T-helper 2 cell treated with Interferon-gamma antibody and Interleukin-4, amounts not matched to agents 5 μg/mL and 100 μg/mL, for 36 hours (primary cell): ENCODE measurements at regions not wholly inside any gene's neighbourhood (a gene's known extent, or its start where the extent isn't known, plus 50 kb on each side); places are given as distances from the start of the nearest gene placed in this dataset.
"Not testable (repeated sequence)": the region's sequence is repeated elsewhere in the genome, so short reads cannot be mapped to it uniquely, and the experiment has no call there.

ENCODE experiments used
- DNase-seq: peaks from one replicate; pipeline ENCODE4 v3.0.0; 2021; ENCODE audit warnings: low spot score
- H3K27ac Mint-ChIP-seq: one replicate; pipeline ENCODE4 v1.8.0; 2021; ENCODE audit warnings: mild to moderate bottlenecking, mixed read lengths
- H3K27me3 Mint-ChIP-seq: one replicate; pipeline ENCODE4 v1.8.0; 2021; ENCODE audit warnings: low read depth, mixed read lengths
- H3K36me3 Mint-ChIP-seq: one replicate; pipeline ENCODE4 v1.8.0; 2021; ENCODE audit warnings: low read depth, mixed read lengths
- H3K4me1 Mint-ChIP-seq: one replicate; pipeline ENCODE4 v1.8.0; 2021; ENCODE audit warnings: low read depth, mixed read lengths
- H3K4me3 Mint-ChIP-seq: one replicate; pipeline ENCODE4 v1.8.0; 2022; ENCODE audit warnings: mild to moderate bottlenecking, moderate library complexity, mixed read lengths
- H3K9me3 Mint-ChIP-seq: one replicate; pipeline ENCODE4 v1.8.0; 2021; ENCODE audit warnings: mixed read lengths

DNA sequence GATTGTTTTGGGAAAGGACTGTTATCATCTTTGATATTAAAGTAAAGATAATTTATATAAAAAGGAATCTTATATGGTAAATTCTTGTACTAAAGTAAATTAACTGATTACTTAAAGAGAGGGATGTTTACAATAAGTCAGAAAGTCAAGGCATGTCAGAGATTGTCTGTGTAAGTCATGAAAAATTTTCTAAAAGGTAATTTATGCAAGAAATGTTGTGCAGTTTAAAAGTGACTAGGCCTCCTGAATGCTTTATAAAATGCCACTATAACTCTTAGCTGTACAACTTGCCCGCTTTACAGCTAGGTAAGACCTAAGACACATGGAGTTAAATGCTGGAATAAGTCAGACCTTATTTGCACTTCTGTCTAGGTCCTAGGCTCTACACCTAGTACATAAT, 692.9 kb downstream of the GBE1 start:
- peaks cover 30% of the 10 kb centered on the region for H3K9me3 Mint-ChIP-seq
- H3K4me1 Mint-ChIP-seq, result no peaks in the 10 kb centered on the region
- no peaks in the 10 kb centered on the region for H3K36me3 Mint-ChIP-seq
- no peak overlapping the region for H3K4me3 Mint-ChIP-seq
- no peaks in the 10 kb centered on the region for H3K27me3 Mint-ChIP-seq
- no peak for DNase-seq
- no peak overlapping the region for H3K27ac Mint-ChIP-seq

DNA sequence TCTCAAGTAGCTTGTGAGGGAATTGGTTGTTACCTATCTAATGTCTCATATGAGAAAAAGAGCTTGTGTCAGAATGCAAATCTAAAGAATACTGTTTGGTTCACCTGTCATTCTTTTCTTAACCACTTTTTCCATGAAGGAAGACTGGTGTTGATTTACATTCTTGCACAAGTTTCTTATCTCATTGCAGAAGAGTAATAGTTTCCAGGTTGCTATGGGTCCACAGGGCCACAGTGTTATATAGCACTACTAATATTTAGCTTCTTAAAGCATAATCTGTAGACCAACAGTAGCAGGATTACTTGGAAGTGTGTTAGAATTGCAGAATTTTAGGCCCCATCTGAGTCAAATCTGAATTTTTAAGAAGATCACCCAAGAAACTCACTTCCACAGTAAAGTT, 697.5 kb downstream of the GBE1 start:
- H3K27ac Mint-ChIP-seq, result no peak overlapping the region
- no peaks in the 10 kb centered on the region for H3K4me1 Mint-ChIP-seq
- H3K4me3 Mint-ChIP-seq, result no peak overlapping the region
- no peaks in the 10 kb centered on the region for H3K27me3 Mint-ChIP-seq
- no peak for DNase-seq
- H3K9me3 Mint-ChIP-seq, result peaks cover 25% of the 10 kb centered on the region
- H3K36me3 Mint-ChIP-seq, result no peaks in the 10 kb centered on the region

DNA sequence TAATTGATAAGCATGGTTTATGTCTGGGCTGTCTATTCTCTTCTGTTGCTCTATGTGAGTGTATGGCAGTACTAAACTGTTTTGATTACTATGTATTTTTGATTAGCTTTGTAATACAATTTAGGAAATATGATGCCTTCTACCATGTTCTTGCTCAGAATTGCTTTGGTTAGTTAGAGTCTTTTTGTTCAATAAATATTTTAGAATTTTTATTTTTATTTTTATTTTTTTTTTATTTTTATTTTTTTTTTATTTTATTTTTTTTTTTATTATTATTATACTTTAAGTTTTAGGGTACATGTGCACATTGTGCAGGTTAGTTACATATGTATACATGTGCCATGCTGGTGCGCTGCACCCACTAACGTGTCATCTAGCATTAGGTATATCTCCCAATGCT, 710.3 kb downstream of the GBE1 start:
- H3K9me3 Mint-ChIP-seq, result peaks cover 13% of the 10 kb centered on the region
- H3K27me3 Mint-ChIP-seq, H3K4me1 Mint-ChIP-seq, H3K4me3 Mint-ChIP-seq, H3K36me3 Mint-ChIP-seq, DNase-seq, H3K27ac Mint-ChIP-seq: not testable (repeated sequence)

DNA sequence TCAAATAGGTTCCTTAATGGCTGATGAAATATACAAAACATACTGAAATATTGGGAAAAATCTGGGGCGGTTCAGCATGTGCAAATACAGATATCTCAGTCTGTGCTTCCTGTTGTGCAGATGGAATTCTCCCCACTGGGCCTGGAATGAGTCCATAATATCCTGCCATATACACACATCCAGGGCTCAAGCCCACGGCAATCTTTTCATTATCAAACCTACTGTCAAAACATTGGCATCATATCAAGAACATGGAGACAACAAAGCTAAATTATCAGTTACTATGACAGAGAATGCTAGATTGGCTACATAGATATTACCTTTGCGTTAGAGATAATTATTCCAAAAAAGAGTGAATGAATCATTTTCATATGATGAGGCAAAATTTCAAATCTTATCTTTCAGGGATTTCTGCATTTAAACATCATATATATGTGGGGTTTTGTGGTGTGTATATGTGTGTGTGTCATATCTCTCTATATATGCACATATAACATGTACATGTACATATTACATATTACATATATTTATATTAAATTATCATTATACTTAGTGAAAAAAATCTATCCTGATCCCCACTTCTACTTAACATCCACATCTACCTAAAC, 713.3 kb downstream of the GBE1 start:
- no peak for DNase-seq
- Mint-ChIP-seq H3K9me3 (peaks cover 21% of the 10 kb centered on the region), H3K4me3 (no peak overlapping the region), H3K4me1 (no peaks in the 10 kb centered on the region), H3K36me3 (no peaks in the 10 kb centered on the region), H3K27me3 (no peaks in the 10 kb centered on the region), H3K27ac (no peak overlapping the region)

DNA sequence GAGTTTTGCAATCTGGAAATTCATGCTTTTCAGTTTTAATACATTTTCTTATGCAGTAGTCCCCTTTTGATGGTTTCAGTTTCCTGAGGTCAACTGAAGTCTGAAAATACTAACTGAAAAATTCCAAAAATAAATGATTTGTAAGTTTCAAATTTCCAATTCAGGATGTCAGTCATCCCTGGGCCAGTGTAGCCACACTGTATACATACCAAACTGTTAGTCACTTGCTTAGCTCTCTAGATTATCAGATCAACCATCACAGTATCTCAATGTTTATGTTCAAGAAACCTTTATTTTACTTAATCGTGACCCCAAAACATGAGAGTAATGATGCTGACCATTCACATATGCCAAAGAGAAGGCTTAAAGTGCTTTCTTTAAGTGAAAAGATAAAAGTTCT, 715.5 kb downstream of the GBE1 start:
- Mint-ChIP-seq H3K36me3 (no peaks in the 10 kb centered on the region), H3K4me1 (no peaks in the 10 kb centered on the region), H3K4me3 (no peak overlapping the region), H3K27ac (no peak overlapping the region), H3K27me3 (no peaks in the 10 kb centered on the region), H3K9me3 (peaks cover 23% of the 10 kb centered on the region)
- no peak for DNase-seq

DNA sequence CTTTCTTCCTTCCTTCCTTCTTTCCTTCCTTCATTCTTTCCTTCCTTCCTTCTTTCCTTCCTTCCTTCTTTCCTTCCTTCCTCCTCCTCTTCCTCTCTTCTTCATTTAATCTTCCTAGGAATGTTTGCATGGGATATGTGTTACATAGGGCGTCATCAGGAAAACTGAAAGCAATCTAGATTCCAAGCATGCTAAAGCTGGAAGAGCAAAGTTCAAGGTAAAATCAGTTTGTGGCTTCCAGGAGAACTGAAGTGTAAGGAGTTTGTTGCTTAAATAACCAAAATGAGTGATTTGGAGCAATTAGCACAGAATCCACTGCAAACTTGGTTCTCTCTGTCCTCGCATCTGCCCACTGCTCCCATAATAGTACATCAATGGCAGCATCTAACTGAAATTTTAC, 716.2 kb downstream of the GBE1 start:
- Mint-ChIP-seq H3K4me3 (no peak overlapping the region), H3K4me1 (no peaks in the 10 kb centered on the region), H3K27ac (no peak overlapping the region), H3K9me3 (peaks cover 21% of the 10 kb centered on the region), H3K27me3 (no peaks in the 10 kb centered on the region), H3K36me3 (no peaks in the 10 kb centered on the region)
- no peak for DNase-seq

DNA sequence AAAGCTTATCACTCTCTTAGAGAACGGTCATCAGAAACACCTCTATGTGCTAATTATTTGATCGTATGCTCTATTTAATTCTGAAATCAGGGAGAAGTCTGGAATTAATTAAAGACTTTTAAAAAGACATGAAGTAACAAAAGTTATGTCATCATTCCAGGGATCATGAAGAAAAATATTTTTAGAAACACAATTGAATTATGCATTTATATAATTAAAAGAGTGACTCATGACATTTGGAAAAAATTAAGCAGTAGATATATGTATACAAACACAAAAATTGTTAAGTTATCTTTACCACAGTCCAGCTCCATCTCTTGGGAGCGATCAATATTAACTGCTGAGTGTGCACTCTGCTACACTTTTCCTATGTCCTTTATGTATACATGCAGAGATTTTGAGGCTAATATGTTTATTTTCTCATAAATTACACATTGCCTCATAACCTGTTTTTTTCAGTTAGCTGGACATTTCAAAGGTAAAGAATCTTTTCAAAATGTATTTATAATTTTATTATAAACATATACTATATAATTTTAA, 717.7 kb downstream of the GBE1 start:
- no peak overlapping the region for H3K4me3 Mint-ChIP-seq
- no peaks in the 10 kb centered on the region for H3K27me3 Mint-ChIP-seq
- no peaks in the 10 kb centered on the region for H3K36me3 Mint-ChIP-seq
- no peaks in the 10 kb centered on the region for H3K4me1 Mint-ChIP-seq
- H3K9me3 Mint-ChIP-seq, result peaks cover 22% of the 10 kb centered on the region
- no peak for DNase-seq
- H3K27ac Mint-ChIP-seq, result no peak overlapping the region

DNA sequence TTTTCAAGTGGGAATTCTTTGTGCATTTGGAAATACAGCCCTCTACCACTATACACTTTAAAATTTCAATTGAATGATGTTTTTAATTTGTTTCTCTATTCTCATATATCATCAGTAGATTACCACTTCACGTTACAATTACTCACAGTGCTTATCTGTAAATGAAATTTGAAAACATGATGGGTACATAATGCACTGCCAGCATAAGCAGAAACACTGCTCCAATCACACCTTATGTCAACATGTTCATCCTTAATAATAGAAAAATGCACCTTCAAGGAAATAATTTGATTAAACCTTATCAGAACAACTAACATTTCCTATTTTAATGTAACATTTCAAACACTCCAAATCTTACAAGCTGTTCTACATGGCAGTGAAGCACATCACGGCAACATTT, 718.4 kb downstream of the GBE1 start:
- Mint-ChIP-seq H3K9me3 (peaks cover 22% of the 10 kb centered on the region), H3K4me1 (no peaks in the 10 kb centered on the region), H3K4me3 (no peak overlapping the region), H3K27ac (no peak overlapping the region), H3K36me3 (no peaks in the 10 kb centered on the region), H3K27me3 (no peaks in the 10 kb centered on the region)
- no peak for DNase-seq

DNA sequence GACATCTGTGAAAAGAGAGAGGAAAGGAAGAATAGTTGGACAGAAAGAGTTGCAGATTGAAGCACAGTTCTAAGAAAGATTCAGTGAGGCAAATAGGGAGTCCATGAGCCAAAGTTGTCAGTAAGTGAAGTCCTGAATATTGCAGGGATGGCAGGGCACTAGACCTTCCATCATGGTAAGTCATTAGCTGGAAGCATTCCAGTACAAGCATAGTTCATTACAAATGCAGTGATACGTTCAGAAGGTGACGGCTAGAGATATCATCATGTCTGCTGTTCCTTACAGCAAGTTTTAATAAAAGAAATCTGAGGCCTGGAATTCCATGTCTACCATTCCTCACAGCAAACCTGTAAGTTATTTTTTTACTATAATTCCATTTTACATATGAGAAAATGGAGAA, 720.1 kb downstream of the GBE1 start:
- Mint-ChIP-seq H3K9me3 (peaks cover 25% of the 10 kb centered on the region), H3K4me3 (no peak overlapping the region), H3K4me1 (no peaks in the 10 kb centered on the region), H3K27ac (no peak overlapping the region), H3K36me3 (no peaks in the 10 kb centered on the region), H3K27me3 (no peaks in the 10 kb centered on the region)
- no peak for DNase-seq

DNA sequence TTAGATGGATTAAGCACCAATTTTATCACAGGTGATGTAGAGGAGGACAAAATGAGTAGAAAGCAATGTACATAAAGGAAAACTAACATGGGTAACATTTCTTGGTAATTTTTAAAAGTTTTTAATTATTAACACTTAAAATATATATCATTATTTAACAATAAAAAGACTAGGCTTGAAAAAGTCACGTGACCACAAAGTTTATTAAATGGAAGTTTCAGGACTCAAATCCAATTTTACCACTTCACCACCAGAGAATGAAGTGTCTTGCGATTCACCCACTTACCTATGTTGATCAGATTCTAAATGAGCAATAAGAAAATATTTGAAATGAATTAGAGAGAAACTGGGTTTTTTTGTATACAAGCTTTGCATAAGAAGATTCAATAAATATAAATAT, 721.3 kb downstream of the GBE1 start:
- Mint-ChIP-seq H3K9me3 (peaks cover 28% of the 10 kb centered on the region), H3K27ac (no peak overlapping the region), H3K27me3 (no peaks in the 10 kb centered on the region), H3K4me3 (no peak overlapping the region), H3K4me1 (no peaks in the 10 kb centered on the region), H3K36me3 (no peaks in the 10 kb centered on the region)
- no peak for DNase-seq

DNA sequence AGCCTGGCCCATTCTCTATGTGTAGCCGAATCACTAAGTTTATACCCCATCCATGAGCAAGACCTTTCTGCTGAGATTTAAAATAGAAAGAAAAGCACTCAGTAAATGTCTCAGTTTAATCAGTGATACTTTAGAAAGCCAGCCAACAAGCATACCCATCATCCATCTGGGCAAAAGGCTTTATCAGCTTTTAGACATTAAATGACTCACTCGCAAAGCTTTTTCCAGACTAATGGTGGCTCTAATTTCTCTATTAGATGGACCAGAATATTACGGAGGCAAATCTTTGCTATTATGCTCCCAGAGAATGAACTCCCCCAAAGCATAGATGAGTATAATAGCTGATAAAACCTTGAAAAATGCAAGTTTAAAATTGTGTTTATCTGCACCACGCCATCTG, 727.8 kb downstream of the GBE1 start:
- H3K9me3 Mint-ChIP-seq, result peaks cover 27% of the 10 kb centered on the region
- H3K4me1 Mint-ChIP-seq, result no peaks in the 10 kb centered on the region
- H3K4me3 Mint-ChIP-seq, result no peak overlapping the region
- no peaks in the 10 kb centered on the region for H3K36me3 Mint-ChIP-seq
- no peak overlapping the region for H3K27ac Mint-ChIP-seq
- DNase-seq, result no peak
- H3K27me3 Mint-ChIP-seq, result no peaks in the 10 kb centered on the region

DNA sequence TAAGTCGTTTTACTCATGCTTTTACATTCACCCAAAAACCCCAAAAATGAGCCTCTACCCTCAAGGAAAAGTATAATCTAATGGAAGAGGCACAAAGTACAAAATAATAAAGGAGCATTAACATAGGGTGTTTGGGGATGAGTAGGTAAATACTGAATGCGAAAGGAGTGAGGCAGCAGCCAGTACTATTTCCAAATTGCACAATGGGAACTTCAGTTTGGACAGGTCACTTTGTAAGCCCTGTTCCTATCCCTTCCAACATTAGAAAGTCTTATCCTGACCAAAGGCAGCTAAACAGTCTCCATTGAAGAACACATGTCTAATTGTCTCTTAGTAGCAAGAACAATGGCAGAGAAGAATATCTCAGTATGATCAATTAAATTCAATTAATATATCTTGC, 728.3 kb downstream of the GBE1 start:
- no peak overlapping the region for H3K27ac Mint-ChIP-seq
- no peak overlapping the region for H3K4me3 Mint-ChIP-seq
- no peaks in the 10 kb centered on the region for H3K27me3 Mint-ChIP-seq
- H3K36me3 Mint-ChIP-seq, result no peaks in the 10 kb centered on the region
- peaks cover 32% of the 10 kb centered on the region for H3K9me3 Mint-ChIP-seq
- H3K4me1 Mint-ChIP-seq, result no peaks in the 10 kb centered on the region
- no peak for DNase-seq

DNA sequence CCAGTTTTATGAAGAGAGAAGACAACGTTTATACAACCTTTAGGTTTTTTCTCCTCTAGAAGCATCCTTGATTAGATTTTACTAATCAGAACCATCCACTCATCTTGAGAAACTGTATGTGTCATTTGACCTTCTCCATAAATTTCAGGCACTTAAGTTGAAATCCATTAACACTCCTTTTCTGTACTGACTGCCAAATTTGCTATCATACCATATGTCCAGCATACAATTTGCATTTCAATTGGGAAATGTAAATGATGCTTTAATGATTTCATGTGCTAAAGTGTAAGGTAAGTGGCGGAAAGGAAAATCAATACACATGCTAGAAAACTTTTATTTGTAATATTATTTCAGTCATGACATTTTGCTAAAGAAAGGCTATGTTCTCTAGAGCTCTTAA, 731.6 kb downstream of the GBE1 start:
- H3K27ac Mint-ChIP-seq, result no peak overlapping the region
- H3K27me3 Mint-ChIP-seq, result no peaks in the 10 kb centered on the region
- no peaks in the 10 kb centered on the region for H3K4me1 Mint-ChIP-seq
- H3K36me3 Mint-ChIP-seq, result no peaks in the 10 kb centered on the region
- H3K4me3 Mint-ChIP-seq, result no peak overlapping the region
- no peak for DNase-seq
- H3K9me3 Mint-ChIP-seq, result peaks cover 22% of the 10 kb centered on the region

DNA sequence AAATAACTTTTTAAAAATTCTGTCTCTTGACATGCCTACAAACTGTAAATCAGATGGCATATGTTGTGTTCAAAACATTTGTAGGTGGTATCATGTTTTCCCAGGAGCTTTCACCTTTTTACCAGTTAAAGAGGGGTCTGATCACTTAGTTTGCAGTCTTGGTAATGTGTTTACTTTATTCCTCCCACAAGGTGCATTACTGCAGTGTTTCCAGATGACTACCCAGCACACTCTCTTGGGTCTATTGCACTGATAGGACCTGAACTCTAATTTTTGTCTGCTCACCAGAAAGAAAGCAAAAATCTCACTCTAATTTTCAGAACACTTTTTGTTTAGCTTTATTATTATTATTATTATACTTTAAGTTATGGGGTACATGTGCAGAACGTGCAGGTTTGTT, 734.1 kb downstream of the GBE1 start:
- peaks cover 17% of the 10 kb centered on the region for H3K9me3 Mint-ChIP-seq
- no peaks in the 10 kb centered on the region for H3K27me3 Mint-ChIP-seq
- H3K27ac Mint-ChIP-seq, result no peak overlapping the region
- no peak for DNase-seq
- H3K4me1 Mint-ChIP-seq, result no peaks in the 10 kb centered on the region
- no peak overlapping the region for H3K4me3 Mint-ChIP-seq
- no peaks in the 10 kb centered on the region for H3K36me3 Mint-ChIP-seq

DNA sequence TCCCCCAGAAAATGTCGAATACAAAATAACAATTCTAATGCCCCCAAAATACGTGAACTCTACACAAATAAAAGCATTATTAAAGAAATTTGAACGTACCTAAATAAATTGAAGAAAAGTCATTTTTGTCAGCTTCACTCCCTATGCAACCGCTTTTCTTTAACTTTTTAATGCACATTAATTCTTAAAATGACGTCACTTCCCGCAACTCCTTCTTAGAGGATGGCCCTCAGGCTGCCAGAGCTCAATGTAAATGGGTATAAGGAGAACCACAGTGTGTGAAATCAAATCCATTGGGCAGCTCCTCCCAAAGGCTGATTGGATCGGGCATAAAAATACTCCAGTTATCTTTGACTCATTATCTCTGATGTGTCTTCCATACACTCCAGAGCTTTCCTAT, 736.9 kb downstream of the GBE1 start:
- no peak overlapping the region for H3K4me3 Mint-ChIP-seq
- DNase-seq, result no peak
- H3K27me3 Mint-ChIP-seq, result no peaks in the 10 kb centered on the region
- no peaks in the 10 kb centered on the region for H3K36me3 Mint-ChIP-seq
- no peak overlapping the region for H3K27ac Mint-ChIP-seq
- H3K9me3 Mint-ChIP-seq, result peaks cover 25% of the 10 kb centered on the region
- H3K4me1 Mint-ChIP-seq, result no peaks in the 10 kb centered on the region
